ENCODE measurements at regions not wholly inside any gene's neighbourhood (a gene's known extent, or its start where the extent isn't known, plus 50 kb on each side); places are given as distances from the start of the nearest gene placed in this dataset.

DNA sequence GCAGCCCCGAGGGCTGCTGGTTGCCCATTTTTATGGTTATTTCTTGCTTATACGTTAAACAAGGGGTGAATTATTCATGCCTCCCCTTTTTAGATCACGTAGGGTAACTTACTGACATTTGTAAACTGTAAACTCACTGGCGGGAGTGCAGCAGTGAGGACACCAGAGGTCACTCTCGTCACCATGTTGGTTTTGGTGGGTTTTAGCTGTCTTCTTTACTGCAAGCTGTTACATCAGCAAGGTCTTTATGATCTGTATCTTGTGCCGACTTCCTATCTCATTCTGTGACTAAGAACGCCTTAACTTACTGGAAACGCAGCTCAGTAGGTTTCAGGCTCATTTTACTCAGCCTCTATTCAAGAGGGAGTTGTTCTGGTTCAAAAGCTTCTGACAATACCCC, 155.0 kb upstream of the PRDM9 start:
- no peak overlapping the region for H3K27ac ChIP-seq (ENCODE audit: extremely low read length, insufficient read depth, low read length)
- WGBS (ENCODE audit: low lambda C conversion rate): 2% methylated on average over 7 of the region's 8 CpGs
- DNase-seq (ENCODE audit: low spot score) (peak; percentile 15), ATAC-seq (peak; percentile 75), FAIRE-seq (peak; percentile 8)
- peak overlapping the region; percentile 36; the same call in 1 of the 2 replicates for H3K4me2 ChIP-seq (ENCODE audit: low read depth, low read length)
- ChIA-PET CTCF (ENCODE audit: low intra/inter-chr PET ratio, low total read pairs) (no interaction called here), POLR2A (no interaction called here)
- H4K20me1 ChIP-seq (ENCODE audit: insufficient read depth, low read length): no peaks in the 10 kb centered on the region
- TF ChIP-seq, protein P1, sequence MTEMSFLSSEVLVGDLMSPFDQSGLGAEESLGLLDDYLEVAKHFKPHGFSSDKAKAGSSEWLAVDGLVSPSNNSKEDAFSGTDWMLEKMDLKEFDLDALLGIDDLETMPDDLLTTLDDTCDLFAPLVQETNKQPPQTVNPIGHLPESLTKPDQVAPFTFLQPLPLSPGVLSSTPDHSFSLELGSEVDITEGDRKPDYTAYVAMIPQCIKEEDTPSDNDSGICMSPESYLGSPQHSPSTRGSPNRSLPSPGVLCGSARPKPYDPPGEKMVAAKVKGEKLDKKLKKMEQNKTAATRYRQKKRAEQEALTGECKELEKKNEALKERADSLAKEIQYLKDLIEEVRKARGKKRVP (CRISPR knock-in tag; IDR thresholded peaks at IDR 0.05): peak in 1 of 2 experiments; percentile 27; a peak in 1 of 4 replicates
- TF ChIP-seq STAG1 (CRISPR knock-in tag; IDR thresholded peaks at IDR 0.05) (peak; percentile 45; the same call in 1 of the 2 replicates), SMC3 (IDR thresholded peaks at IDR 0.05; ENCODE audit: low read length) (peak; percentile 47), SMARCE1 (IDR thresholded peaks at IDR 0.05; ENCODE audit: borderline replicate concordance) (no peak), ZMYM4 (CRISPR knock-in tag; IDR thresholded peaks at IDR 0.05) (no peak)
- no peak overlapping the region for H3K9ac ChIP-seq (ENCODE audit: insufficient read depth, low read depth, low read length)
- intact Hi-C loops (cut with micrococcal nuclease; ENCODE audit: unreplicated experiment) (loop anchor here (1.0 kb wide), 1 partner anchor 155 kb away; the partner anchor contains the start of gene PRDM9), in situ Hi-C loops (cut with HindIII; ENCODE audit: extremely low pct_ligation_motif_present, low pct_unique_long_range_greater_than_20kb) (no loop called here)
- no peaks in the 10 kb centered on the region for H3K36me3 ChIP-seq (replicated peaks in 1 of 2; ENCODE audit: control insufficient read depth in 1 of 2, insufficient read depth in 2 of 2, low read length in 2 of 2)
- H3K27me3 ChIP-seq (ENCODE audit: control insufficient read depth in 1 of 2, insufficient read depth in 2 of 2, low read length in 2 of 2): no peaks in the 10 kb centered on the region
- H2AFZ ChIP-seq (ENCODE audit: low read length): peak overlapping the region; percentile 54
- no peak overlapping the region for H3K4me3 ChIP-seq (replicated peaks in 1 of 3; ENCODE audit: insufficient read depth in 1 of 3, low read depth in 2 of 3, low read length in 3 of 3)
- H3K9me3 ChIP-seq (ENCODE audit: low read length): no peaks in the 10 kb centered on the region
- no peaks in the 10 kb centered on the region for H3K79me2 ChIP-seq (ENCODE audit: insufficient read depth, low read length)
- H3K4me1 ChIP-seq (ENCODE audit: insufficient read depth, low read length): no peaks in the 10 kb centered on the region
- no TSS peak for BruUV-seq (replicated peaks)

DNA sequence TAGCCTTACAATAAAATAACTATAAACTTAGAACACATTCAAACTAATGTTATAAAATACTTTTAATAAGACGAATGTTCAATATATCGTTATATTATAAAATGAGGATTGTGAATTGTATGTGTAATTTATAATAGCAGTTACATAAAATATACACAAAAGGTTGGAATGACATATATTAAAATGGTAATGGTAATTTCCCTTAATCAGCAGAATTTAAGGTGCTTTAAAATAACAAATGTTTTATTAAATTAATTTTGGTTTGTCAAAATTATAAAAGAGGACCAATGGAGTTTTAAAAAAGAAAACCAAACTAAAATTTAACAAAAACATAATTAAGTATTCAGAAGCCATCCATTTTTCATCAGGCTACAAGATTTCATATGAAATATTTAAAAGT, 164.3 kb upstream of the PRDM9 start:
- Histone ChIP-seq H3K36me3 (replicated peaks in 1 of 2; ENCODE audit: control insufficient read depth in 1 of 2, insufficient read depth in 2 of 2, low read length in 2 of 2) (no peaks in the 10 kb centered on the region), H3K27ac (ENCODE audit: extremely low read length, insufficient read depth, low read length) (no peak overlapping the region), H2AFZ (ENCODE audit: low read length) (no peak overlapping the region), H3K79me2 (ENCODE audit: insufficient read depth, low read length) (no peaks in the 10 kb centered on the region), H3K4me3 (replicated peaks in 1 of 3; ENCODE audit: insufficient read depth in 1 of 3, low read depth in 2 of 3, low read length in 3 of 3) (no peak overlapping the region), H4K20me1 (ENCODE audit: insufficient read depth, low read length) (no peaks in the 10 kb centered on the region), H3K9ac (ENCODE audit: insufficient read depth, low read depth, low read length) (no peak overlapping the region), H3K27me3 (ENCODE audit: control insufficient read depth in 1 of 2, insufficient read depth in 2 of 2, low read length in 2 of 2) (no peaks in the 10 kb centered on the region), H3K4me1 (ENCODE audit: insufficient read depth, low read length) (no peaks in the 10 kb centered on the region), H3K4me2 (ENCODE audit: low read depth, low read length) (no peak overlapping the region), H3K9me3 (ENCODE audit: low read length) (no peaks in the 10 kb centered on the region)
- no TSS peak for BruUV-seq (replicated peaks)
- no peak for DNase-seq (ENCODE audit: low spot score)
- FAIRE-seq: no peak
- intact Hi-C loops (cut with micrococcal nuclease; ENCODE audit: unreplicated experiment): no loop called here
- 2% methylated on average over 2 of the region's 2 CpGs for WGBS (ENCODE audit: low lambda C conversion rate)
- ChIA-PET POLR2A (no interaction called here), CTCF (ENCODE audit: low intra/inter-chr PET ratio, low total read pairs) (no interaction called here)
- ATAC-seq: no peak
- in situ Hi-C loops (cut with HindIII; ENCODE audit: extremely low pct_ligation_motif_present, low pct_unique_long_range_greater_than_20kb): no loop called here
- TF ChIP-seq, protein P2, sequence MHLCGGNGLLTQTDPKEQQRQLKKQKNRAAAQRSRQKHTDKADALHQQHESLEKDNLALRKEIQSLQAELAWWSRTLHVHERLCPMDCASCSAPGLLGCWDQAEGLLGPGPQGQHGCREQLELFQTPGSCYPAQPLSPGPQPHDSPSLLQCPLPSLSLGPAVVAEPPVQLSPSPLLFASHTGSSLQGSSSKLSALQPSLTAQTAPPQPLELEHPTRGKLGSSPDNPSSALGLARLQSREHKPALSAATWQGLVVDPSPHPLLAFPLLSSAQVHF (CRISPR knock-in tag; IDR thresholded peaks at IDR 0.05): no peak
- no peak for TF ChIP-seq EED (CRISPR knock-in tag; IDR thresholded peaks at IDR 0.05)
- peak; percentile 80; the same call in 1 of the 2 replicates for TF ChIP-seq MAFF (IDR thresholded peaks at IDR 0.05; ENCODE audit: low read depth, low read length)
- peak; percentile 75 to 93 for TF ChIP-seq MAFK (conservative IDR thresholded peaks at IDR 0.05 in 1 of 2, IDR thresholded peaks at IDR 0.05 in 1 of 2; ENCODE audit: low read length in 2 of 2)

Measured in HepG2 (cell line).